ENCODE measurements at regions not wholly inside any gene's neighbourhood (a gene's known extent, or its start where the extent isn't known, plus 50 kb on each side); places are given as distances from the start of the nearest gene placed in this dataset.

DNA sequence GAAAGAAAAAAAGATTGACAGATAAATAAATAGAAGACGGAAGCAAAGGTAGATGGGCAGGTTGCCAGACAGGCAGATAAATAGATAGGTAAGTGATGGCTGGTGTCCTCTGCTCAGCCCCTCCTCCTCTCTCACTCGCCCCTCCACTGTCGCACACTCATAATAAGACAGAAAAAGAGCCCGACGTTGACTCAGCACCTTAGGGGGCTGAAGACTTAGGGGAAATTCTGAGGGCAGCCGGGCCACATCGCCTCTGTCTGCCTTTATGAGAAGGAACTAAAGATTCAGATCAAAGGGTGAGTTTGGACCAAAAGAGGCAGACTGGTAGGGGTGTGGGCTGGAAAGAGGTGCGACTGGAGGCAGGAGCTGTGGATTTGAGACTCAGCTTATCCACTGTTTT is 158.1 kb upstream of the IGSF21 start:
- Histone ChIP-seq H2BK20ac (ENCODE audit: low read depth, low read length, poor library complexity, severe bottlenecking) (no peak overlapping the region), H2AFZ (ENCODE audit: low read length) (no peak overlapping the region), H3K79me2 (ENCODE audit: insufficient read depth, low read length) (no peaks in the 10 kb centered on the region), H3K9ac (ENCODE audit: extremely low read depth, insufficient read length, low read length) (no peak overlapping the region), H2BK12ac (ENCODE audit: insufficient read length, low read depth, low read length) (no peak overlapping the region), H2AK5ac (ENCODE audit: insufficient read length, low read length) (no peak overlapping the region), H3K56ac (ENCODE audit: insufficient read length, low read depth, low read length) (no peak overlapping the region), H4K20me1 (ENCODE audit: control insufficient read depth, insufficient read depth, insufficient read length) (no peaks in the 10 kb centered on the region), H2BK5ac (ENCODE audit: insufficient read length, low read length) (no peak overlapping the region), H3T11ph (ENCODE audit: low read length) (no peak overlapping the region), H3K14ac (ENCODE audit: insufficient read depth, low read length) (no peak overlapping the region), H4K5ac (ENCODE audit: insufficient read length, low read depth, low read length) (no peak overlapping the region), H3K4me2 (ENCODE audit: insufficient read depth, insufficient read length, low read length) (no peak overlapping the region), H3K27ac (ENCODE audit: insufficient read length, low read depth, low read length) (no peak overlapping the region), H3K4ac (ENCODE audit: low read depth, low read length) (no peak overlapping the region), H2BK120ac (ENCODE audit: low read depth, low read length, poor library complexity, severe bottlenecking) (no peak overlapping the region), H3K4me1 (ENCODE audit: insufficient read depth, low read length) (0 out of 2 replicates have a peak, but pooled peaks cover 3% of the 10 kb centered on the region), H3K9me3 (ENCODE audit: control insufficient read depth, low read depth, low read length) (no peaks in the 10 kb centered on the region), H3K79me1 (ENCODE audit: insufficient read depth, low read depth, low read length, poor library complexity, severe bottlenecking) (no peaks in the 10 kb centered on the region), H4K8ac (replicated peaks; ENCODE audit: insufficient read length, low read depth, low read length) (no peak overlapping the region), H2BK15ac (ENCODE audit: low read depth, low read length) (no peak overlapping the region), H3K23me2 (ENCODE audit: insufficient read length, low read depth, low read length, poor library complexity, severe bottlenecking) (no peaks in the 10 kb centered on the region), H3K18ac (ENCODE audit: insufficient read length, low read depth, low read length) (no peak overlapping the region), H4K91ac (ENCODE audit: insufficient read length, low read depth, low read length) (no peak overlapping the region), H3K23ac (ENCODE audit: insufficient read length, low read depth, low read length) (no peak overlapping the region), H3K27me3 (ENCODE audit: insufficient read depth, low read length) (no peaks in the 10 kb centered on the region; the same call in 1 of the 2 replicates)
- Mint-ChIP-seq H3K36me3 (ENCODE audit: insufficient read depth in 1 of 3, low read depth in 3 of 3) (no peaks in the 10 kb centered on the region), H3K4me3 (no peak overlapping the region), H3K9me3 (peaks cover 0 to 2% of the 10 kb centered on the region in 2 experiments; a peak in 2 of 5 replicates), H3K27ac (no peak overlapping the region), H3K4me1 (peaks cover 15 to 24% of the 10 kb centered on the region in 2 experiments), H3K27me3 (ENCODE audit: low read depth) (peaks cover 13% of the 10 kb centered on the region)
- DNase-seq, result no peak
- no peak for TF ChIP-seq CTCF (conservative IDR thresholded peaks at IDR 0.05)
- no CpG with 5 or more reads among the region's 8 CpGs for WGBS (ENCODE audit: extremely low coverage, insufficient read length, low lambda C conversion rate)

Measured in H9 (cell line).